ENCODE measurements at regions not wholly inside any gene's neighbourhood (a gene's known extent, or its start where the extent isn't known, plus 50 kb on each side); places are given as distances from the start of the nearest gene placed in this dataset.

GRCh38 chr15:66864871-66865281 is 162.8 kb downstream of the SMAD6 start:
- TF ChIP-seq, protein P1, sequence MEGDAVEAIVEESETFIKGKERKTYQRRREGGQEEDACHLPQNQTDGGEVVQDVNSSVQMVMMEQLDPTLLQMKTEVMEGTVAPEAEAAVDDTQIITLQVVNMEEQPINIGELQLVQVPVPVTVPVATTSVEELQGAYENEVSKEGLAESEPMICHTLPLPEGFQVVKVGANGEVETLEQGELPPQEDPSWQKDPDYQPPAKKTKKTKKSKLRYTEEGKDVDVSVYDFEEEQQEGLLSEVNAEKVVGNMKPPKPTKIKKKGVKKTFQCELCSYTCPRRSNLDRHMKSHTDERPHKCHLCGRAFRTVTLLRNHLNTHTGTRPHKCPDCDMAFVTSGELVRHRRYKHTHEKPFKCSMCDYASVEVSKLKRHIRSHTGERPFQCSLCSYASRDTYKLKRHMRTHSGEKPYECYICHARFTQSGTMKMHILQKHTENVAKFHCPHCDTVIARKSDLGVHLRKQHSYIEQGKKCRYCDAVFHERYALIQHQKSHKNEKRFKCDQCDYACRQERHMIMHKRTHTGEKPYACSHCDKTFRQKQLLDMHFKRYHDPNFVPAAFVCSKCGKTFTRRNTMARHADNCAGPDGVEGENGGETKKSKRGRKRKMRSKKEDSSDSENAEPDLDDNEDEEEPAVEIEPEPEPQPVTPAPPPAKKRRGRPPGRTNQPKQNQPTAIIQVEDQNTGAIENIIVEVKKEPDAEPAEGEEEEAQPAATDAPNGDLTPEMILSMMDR (conservative IDR thresholded peaks at IDR 0.05 in 1 of 2, IDR thresholded peaks at IDR 0.05 in 1 of 2; ENCODE audit: extremely low read depth in 1 of 2, insufficient read depth in 1 of 2, low read depth in 1 of 2, low read length in 2 of 2): no peak
- TF ChIP-seq EZH2 (IDR thresholded peaks at IDR 0.05; ENCODE audit: borderline replicate concordance, low read length): no peak

All from mammary epithelial cell (primary cell).